ENCODE measurements at regions not wholly inside any gene's neighbourhood (a gene's known extent, or its start where the extent isn't known, plus 50 kb on each side); places are given as distances from the start of the nearest gene placed in this dataset.

DNA sequence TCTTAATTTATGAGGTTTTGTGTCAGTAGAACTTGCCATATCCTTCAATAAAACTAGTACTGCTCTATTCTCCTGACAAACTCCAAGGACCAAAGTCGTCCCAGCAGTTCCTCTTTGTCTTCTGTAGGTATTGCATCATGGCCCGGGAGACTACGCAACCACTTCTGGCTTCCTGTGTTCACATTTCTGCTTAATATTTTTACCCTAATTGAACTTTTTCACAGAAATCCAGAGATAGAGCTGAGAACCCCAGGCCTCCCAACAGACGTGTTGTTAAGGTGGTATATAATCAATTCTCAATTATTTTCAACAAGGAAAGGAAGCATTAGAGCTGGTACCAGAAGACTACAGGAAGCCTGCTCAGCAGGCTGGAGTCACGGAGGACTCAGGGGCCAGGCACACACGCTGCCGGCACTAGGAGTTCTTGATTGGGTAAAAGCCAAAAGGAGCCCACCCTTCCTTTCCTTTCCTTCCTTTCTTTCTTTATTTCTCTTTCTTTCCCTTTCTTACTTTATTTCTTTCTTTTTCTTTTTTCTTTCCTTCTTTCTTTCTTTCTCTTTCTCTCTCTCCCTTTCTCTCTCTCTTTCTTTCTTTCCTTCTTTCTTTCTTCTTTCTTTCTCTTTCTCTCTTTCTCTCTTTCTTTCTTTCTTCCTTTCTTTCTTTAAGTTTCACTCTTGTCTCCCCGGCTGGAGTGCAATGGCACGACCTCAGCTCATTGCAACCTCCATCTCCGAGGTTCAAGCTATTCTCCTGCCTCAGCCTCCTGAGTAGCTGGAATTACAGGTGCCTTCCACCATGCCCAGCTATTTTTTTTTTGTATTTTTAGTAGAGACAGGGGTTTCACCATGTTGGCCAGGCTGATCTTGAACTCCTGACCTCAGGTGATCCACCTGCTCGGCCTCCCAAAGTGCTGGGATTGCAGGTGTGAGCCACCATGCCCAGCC is 173.7 kb downstream of the ZBTB18 start:
- DNase-seq, result no peak

DNA sequence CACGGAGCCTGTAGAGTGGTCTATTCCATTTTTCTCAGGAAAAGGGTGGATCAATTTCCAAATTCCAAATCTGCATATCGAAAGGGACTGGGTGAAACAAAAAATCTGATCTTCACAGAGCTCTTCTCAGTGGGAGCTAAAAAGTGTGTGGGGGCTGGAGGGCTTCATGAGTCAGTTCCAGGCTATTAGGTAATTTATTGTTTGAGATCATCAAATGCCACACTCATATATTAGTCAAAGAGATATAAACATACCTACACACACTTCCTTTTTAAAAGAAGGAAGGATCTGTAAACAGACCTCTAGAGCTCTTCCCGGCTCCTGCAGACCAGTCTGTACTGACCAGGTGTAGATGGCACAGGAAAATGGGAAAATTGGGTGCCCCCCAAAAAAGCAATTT is 175.4 kb downstream of the ZBTB18 start:
- DNase-seq, result no peak

DNA sequence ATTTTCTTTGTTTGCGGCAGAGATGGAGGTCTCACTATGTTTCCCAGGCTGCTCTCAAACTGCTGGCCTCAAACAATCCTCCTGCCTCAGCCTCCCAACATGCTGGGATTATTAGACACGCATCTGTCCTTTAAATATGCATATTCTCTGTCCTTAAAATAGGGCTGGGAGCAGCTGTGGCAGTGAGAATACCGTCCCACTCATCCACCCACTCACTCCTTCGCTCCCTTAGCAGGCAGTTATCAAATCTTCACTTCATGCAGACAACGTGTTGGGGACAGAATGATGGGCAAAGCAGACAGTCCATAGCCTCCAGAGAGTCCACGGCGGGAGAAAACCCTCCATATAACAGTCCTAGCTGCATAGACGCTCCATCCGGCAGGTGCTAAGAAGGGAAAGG is 179.4 kb downstream of the ZBTB18 start:
- no peak for DNase-seq

DNA sequence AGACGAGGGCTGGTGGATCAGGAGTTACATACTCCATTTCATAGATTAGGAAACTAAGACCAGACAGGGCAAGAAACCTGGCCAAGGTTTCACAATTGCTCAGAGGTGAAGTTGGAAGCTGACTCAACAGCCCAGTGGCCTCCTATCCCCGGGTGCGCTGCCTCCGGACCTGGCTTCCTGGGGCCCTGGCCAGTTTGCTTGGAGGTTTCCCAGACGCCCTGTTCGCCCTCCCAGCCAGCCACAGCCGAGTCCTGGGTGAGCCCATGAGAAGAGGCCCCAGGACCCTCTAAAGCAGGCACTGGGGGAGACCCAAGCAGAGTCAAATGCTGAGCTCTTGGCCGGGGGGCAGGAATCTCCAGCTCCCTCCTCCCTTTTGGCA is 180.1 kb downstream of the ZBTB18 start:
- DNase-seq, result no peak

DNA sequence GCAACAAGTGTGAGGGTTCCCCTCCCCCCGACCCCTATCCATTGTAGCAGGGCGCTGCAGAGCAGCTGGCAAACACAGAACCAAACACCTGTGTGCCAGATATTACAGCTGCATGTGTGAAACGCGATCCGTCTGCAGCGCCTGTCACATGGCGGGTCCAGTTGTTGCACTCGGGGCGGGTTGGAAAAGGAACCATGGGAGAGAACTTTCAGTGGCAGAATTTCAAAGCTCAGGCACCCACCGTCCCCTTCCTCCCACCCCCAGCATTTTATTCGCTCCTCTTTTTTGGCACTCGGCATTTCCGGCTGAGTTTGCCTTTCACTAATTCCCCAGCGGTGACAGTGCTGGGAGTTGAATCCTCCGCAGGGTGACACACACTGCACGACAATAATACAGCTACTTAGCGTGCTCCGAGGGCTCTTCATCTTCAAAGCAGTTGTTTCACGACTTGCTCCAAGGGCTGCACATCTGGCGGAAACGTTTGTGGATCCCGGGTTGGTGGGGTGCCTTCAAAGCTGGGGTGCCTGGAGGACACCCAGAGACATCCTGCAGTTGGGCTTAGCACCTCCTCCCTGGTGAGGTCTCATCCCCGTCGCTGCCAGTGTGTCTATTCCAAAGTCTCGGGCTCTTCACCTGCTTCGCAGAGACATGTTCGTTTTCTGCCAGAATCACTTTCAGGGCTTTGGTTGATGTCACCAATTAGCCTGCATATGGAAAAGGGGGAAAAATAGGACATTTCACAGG is 180.7 kb downstream of the ZBTB18 start:
- no peak for DNase-seq

DNA sequence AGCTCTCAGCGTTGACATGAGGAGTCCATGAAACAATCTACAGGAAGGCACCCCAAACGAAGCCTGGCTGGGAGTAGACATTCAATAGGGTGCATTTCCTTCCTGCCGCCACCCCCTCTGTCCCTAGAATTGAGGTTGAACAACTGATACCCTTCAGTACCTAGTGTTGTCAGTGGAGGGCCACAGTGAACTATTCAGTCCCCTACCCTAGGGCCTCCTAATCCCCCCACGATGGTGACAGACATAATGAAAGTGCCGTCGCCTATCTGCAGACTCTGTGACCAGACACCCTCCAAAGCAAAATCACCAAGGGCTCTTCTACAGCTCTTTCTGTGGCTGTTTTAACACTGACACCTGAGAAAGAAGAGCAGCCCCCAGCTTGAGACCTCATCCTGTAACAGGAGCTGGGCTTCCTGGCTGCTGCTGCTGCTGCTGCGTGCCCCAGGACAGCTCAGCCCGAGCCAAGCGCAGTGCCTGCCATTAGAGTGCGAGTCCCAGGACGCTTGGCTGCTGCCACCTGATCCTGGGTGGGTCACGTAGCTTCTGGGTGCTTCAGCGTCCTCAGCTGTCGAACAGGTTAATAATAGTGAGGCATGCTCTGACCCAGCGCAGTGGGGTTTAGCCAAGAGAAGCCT is 183.0 kb downstream of the ZBTB18 start:
- no peak for DNase-seq

DNA sequence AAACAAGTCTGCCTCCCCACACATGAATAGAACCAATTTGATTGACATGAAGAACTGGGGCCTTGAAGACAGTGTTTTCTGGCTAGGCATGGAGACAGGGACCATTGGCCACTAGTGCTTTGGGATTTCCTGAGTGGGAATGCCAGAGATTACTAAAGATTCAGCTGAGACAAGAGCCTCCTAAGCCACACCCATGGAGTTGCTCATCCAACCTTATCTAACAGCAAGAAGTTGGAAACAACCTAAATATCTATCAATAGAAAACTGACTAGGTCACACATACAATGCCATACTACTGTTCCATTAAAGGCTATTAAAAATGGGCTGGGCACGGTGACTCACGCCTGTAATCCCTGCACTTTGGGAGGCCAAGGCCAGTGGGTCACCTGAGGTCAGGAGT is 184.1 kb downstream of the ZBTB18 start:
- DNase-seq, result no peak

DNA sequence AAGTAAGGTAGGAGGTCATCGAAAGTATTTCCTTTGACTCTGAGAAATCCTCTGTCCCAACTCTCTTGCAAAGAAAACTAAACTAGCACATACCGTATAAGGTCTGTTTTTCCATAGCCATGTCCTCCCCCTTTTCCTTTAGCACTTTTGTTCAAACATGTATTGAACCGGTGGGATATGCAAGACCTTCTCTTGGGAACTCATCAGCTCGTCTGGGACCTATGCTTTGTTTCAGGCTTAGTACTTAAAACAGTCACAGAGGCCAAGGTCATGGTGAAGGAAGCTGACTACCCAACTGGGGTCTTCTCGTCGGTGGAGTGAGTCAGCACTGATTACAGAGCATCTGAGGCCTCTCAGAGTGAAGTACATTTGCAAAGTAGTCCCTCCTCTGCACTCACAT is 185.0 kb downstream of the ZBTB18 start:
- DNase-seq, result no peak

DNA sequence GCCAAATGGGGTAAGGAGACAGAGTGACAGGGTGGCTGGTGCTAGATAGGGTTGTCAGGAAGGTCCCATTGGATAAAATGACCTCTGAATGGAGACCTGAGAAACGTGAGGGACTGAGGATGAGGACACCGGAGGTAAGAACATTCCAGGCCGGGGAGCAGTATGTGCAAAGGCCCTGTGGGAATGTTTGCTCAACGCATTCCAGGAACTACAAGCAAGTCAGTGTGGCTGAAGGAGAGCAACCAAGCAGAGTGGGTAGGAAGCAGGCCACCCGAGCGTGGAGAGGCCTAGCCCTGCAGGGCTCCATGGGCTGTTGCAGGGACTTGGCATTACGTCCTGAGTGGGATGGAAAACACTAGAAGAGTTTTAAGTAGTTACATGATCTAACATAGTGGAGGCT is 185.6 kb downstream of the ZBTB18 start:
- no peak for DNase-seq

DNA sequence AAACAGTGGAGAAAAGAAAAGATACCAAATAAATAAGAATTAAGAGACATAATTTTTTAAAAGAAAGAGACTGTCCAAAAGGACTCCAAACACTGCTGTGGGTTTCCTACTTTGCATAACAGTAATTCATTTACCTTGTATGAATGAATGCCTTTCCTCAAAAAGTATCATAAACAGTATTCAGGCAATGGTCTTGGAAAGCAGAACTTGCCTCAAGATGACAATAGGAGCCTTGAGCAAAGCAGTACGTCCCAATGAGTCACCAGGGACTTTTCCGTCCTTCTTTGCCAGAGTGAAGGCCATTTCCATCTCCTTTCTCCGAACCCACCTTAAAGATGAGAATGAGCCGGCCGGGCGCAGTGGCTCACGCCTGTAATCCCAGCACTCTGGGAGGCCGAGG is 186.4 kb downstream of the ZBTB18 start:
- DNase-seq, result no peak

DNA sequence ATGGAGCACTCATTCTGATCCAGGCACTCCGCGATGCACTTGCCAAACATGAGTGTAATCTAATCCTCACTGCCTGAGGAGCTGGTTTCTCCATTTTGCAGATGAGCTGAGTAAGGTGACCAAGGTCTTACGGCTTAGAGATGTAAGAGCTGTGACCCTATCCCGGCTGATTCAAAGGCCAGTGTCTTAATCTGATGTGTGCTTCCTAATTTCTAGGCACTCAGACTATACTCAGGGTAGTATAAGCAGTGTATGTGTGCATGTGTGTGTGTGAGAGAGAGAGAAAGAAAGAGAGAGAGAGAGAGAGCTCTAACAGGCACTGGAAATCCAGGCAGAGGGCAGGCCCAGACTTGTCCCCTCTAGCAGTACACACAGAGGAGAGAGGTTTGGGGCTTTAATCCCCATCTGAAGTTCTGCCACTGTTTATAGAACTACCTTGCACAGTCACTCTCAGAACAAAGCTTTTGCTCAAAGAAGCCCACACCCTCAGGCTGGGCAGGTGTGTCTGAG is 188.2 kb downstream of the ZBTB18 start:
- DNase-seq, result no peak

DNA sequence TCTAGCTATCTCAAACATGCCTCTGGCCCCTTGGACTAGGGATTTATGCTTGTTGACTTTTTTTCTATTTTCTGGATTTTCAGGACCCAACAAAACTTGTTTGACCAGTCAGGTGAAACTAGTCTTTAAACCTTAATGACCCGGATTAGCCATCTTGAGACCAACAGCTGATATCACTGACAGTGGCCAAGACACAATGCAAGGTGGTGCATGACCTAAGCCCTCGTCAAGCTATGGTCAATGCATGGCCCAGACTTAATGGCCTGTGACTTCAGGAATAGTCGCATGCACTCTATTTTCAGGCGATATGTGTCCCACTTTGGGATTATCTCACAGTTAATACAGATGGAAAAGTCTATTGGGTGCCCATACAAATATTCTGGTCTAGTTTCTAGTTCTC is 190.4 kb downstream of the ZBTB18 start:
- DNase-seq, result no peak

DNA sequence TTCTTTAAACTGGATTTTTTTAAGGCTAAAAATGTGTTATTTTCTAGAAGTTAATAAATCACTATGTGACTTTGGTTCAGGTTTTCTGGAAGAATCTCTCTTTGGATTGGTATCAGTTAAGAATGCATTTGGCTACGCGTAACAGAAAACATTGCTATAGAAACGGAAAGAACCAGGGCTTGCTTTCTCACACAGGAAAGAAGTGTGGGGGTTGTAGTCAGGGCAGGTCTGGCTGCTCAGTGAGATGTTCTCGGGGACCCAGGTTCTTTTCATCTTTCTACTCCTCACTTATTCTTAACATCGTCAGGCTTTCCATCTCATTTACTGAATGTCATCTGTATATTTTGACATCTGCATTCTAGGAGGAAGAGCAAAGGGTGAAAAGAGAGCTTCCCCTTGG is 191.4 kb downstream of the ZBTB18 start:
- DNase-seq, result no peak

DNA sequence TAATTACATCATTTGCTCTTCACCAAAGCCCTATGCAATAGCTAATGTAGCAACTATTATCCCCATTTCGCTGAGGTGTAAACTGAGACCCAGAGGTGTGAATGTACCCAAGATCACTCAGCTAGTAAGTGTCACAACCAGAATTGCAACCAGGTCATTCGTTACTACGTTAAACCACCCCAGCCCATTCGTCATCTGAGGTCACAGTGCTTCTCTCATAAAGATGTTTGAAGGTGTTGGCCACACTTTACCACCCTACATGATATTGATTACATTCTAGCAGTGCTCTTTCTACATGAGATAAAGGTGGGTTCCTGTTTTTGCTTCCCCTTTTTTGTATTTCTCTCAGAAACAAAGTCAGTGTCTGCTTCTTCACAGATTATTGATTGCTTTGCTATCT is 195.3 kb downstream of the ZBTB18 start:
- DNase-seq, result no peak

DNA sequence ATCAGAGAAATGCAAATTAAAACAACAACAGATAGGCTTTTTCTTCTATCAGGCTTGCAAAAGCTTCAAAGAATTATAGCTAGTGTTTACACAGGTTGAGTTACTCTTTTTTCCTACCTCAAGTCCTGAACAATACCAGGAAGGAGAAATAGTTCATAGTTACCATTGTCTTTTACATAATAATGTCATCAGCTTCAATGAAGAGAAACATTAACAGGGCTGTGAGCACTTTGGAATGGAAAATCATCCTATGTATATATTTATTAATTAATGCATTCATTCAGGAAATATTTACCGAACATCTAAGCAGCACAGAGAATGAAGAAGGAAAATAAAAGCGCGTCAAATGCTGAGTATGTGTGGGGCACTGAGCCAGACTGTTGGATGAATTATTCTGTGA is 197.3 kb downstream of the ZBTB18 start:
- DNase-seq, result no peak

DNA sequence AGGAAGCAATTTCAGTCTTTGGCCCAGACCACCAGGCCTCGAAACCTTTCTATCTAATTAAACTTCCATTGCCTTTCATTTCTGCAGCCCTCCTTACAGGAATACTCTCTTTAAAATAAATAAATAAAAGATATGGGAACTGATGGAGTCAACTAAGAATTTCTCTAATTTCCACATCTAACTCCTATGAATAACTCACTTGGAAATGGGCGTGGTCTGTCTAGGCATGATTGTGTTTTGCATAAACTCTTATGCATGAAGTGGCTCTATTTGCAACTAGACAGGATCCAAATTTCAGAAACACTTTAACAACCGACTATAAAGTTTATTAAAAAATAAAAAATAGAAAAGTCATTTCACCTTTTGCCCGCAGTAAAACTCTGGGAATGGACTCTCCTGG is 199.5 kb downstream of the ADSS2 start:
- no peak for DNase-seq

DNA sequence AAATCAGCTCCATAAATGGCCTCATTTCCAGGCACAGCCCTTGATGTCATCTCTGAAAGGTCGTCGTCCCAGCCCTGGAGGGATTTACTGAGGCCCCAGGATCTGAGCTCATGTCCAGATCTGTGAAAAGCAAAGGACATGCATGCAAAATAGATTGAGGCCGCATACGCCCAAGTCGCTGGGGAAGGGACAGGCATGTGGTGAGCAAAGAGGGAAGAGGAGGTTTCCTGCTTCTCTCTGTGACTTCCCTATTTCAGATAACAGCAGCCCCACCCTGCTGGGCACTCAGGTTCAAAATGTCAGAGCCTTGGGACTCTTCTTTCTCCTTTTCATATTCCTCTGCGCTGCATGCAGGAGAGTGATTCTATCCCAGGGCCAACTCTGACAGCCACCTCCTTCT is 197.2 kb downstream of the ADSS2 start:
- DNase-seq, result no peak

DNA sequence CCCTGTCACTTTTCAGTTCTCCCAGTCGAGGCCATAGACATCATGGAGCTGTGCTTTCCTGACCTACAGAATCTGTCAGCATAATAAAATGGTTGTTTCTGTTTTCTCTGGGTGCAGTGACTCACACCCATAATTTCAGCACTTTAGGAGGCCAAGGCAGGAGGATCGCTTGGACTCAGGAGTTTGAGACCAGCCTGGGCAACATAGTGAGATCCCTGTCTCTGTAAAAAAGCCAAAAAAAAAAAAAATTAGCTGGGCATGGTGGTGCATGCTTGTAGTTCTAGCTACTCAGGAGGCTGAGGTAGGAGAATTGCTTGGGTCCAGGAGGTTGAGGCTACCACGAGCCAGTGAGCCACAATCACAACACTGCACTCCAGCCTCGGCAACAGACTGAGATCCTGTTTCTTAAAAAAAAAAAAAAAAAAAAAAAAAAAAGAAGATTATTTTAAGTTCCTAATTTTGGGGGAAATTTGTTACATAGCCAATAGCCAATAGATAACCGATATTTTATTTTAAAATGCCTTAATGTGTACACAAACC is 196.2 kb downstream of the ADSS2 start:
- DNase-seq, result no peak

DNA sequence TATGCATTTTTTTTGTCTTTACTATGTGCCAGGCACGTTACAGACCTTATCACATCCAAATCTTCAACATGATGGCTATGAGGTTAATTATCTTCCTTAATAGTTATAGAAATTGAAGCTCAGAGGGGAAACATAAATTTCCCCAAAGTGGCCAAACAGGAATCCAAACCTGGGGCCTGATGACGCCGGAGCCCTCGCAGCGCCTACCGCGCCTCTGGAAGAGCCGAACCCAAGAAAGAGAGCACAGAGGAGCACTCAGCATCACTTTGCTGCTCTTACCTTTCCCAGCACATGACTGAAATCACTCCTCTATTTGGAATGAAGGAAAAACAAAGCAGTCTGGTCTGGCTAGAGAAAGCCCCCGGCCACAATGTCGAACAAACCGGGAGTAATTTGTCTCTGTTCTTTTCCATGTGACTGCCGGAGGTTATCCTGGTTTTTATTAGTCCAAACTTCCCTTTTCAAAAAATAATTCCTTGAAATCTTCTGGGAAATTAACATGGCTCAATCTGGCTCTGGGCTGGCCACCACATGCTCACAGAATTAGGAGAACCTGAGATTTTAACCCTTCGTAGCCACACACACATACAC is 195.5 kb downstream of the ADSS2 start:
- no peak for DNase-seq

DNA sequence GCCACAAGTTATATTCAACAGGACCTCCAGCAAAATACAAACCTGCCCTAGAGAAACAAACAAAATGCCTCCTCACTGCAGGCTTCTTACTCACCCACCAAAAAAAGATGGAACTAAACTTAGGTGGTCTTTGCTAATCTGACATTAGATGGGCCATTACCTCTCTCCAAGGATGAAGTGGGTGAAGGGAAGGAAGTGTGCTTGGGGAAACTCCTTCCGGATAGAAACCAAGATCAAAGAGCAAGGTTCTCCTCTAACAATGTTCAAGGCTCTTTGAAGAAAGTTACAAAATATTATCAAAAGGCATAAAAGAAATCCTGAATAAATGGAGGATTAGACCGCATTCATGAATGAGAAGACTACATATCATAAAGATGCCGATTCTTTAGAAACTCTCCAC is 187.5 kb downstream of the ADSS2 start:
- DNase-seq, result no peak

DNA sequence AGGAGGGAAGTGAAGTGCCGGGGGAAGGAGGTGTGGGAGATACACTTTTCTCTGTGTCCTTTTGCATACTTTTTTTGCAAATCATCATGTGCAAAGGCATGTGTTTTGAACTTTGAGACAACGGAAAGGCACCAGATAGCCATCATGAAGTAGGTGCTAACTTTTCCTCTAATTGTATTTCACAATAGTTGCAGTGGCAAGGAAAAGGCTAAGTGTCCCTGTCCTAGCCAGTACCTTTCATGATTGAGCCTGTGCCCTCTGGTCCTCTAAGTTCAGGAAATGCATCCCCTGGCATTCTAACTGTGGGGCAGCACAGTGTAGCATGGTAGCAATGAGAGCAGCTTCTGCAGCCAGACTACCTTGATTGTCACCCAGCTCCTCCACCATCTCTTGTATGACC is 186.2 kb downstream of the ADSS2 start:
- no peak for DNase-seq

DNA sequence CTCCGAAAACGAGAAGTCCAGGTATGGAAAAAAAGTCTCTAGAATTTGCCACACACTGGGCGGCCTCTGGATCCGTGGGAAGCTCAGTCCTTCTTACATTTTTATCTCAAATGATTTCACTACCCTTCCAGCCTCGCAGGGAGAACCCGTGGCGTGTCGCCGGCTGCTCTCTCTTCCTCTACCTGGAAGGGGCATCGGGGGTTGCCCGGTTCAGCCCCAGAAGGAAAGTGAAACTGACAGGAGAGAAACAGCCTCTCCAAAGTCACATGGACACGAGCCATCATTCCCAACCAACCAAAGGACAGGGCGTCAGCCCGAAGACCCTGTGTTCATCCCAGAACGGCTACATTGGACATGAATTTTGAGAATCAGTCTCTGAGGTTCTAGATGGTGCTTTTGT is 182.5 kb downstream of the ADSS2 start:
- DNase-seq, result no peak

DNA sequence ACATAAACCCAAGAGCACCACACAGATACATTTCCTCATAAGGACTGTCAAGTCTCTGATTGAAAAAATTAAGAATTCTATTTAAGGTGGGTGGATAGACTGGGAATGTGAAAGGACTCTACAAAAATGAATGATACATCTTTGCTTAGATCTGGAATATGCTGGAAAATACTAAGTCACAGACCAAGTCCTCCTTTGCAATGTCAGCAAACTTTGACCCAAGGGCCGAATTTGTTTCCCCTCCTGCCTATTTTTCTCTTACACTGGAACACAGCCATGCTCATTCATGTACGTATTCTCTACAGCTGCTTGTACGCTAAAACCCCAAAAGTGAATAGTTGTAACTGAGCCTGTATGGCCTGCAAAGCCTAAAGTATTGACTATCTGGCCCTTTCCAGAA is 180.7 kb downstream of the ADSS2 start:
- DNase-seq, result no peak
